ENCODE measurements at regions not wholly inside any gene's neighbourhood (a gene's known extent, or its start where the extent isn't known, plus 50 kb on each side); places are given as distances from the start of the nearest gene placed in this dataset.

GRCh38 chr10:28211759-28212158 is 91.1 kb downstream of the MPP7 start:
- no peak for TF ChIP-seq CTCF (IDR thresholded peaks at IDR 0.05)

- no peak for TF ChIP-seq CTCF (IDR thresholded peaks at IDR 0.05)
These were observed 95.1 kb downstream of the MPP7 start for GRCh38 chr10:28207799-28208198.

- no peak for TF ChIP-seq CTCF (IDR thresholded peaks at IDR 0.05)
These were observed 99.9 kb downstream of the MPP7 start for GRCh38 chr10:28202941-28203352.

GRCh38 chr10:28201410-28202400 is 101.2 kb downstream of the MPP7 start:
- no peak for TF ChIP-seq CTCF (IDR thresholded peaks at IDR 0.05)

- no peak for TF ChIP-seq CTCF (IDR thresholded peaks at IDR 0.05)
These were observed 102.1 kb downstream of the MPP7 start for GRCh38 chr10:28200775-28201174.

GRCh38 chr10:28199941-28200340 is 102.9 kb downstream of the MPP7 start:
- TF ChIP-seq CTCF (IDR thresholded peaks at IDR 0.05), result no peak

- no peak for TF ChIP-seq CTCF (IDR thresholded peaks at IDR 0.05)
These were observed 112.7 kb downstream of the MPP7 start for GRCh38 chr10:28190196-28190595.

All from LNCAP (cell line).